IMR-90 (cell line): ENCODE measurements at regions not wholly inside any gene's neighbourhood (a gene's known extent, or its start where the extent isn't known, plus 50 kb on each side); places are given as distances from the start of the nearest gene placed in this dataset.

Source experiments
- ATAC-seq: fragments of 200-7000 bp; cut with Tn5 transposase; 2 replicates; pipeline ENCODE4 v1.9.1; 2020; ENCODE audit warnings: low read depth, mild to moderate bottlenecking, moderate library complexity
- BruUV-seq: library from RNA; stranded (reverse); fragments of 400-500 nt; replicated peaks from 2 replicates; lab custom pipeline; 2021; lab: Mats Ljungman, UMichigan
- CTCF ChIA-PET: fragments of 300-600 bp; formaldehyde crosslinking; extraction: SDS; loops from one replicate; lab custom pipeline; 2021; ENCODE audit warnings: antibody characterized with exemption; lab: Yijun Ruan, JAX
- POLR2A ChIA-PET: fragments of 300-600 bp; sonication (Branson Sonifier 250); formaldehyde crosslinking; loops from one replicate; lab custom pipeline; 2022; ENCODE audit warnings: antibody characterized with exemption; ENCODE audit not compliant: unreplicated experiment; lab: Charles Lee
- DNase-seq: peaks from one replicate; pipeline ENCODE4 v3.0.0; 2013
- H2AFZ ChIP-seq: replicated peaks from 2 replicates; pipeline ENCODE3; 2013; ENCODE audit warnings: low read length, mild to moderate bottlenecking; ENCODE audit not compliant: poor library complexity
- H2AK5ac ChIP-seq: 2 replicates; pipeline ENCODE4 v1.6.1; 2013; ENCODE audit warnings: low read depth, low read length, inconsistent platforms
- H2AK9ac ChIP-seq: replicated peaks from 2 replicates; pipeline ENCODE3; 2013; ENCODE audit warnings: mild to moderate bottlenecking, low read depth, low read length, moderate library complexity; ENCODE audit not compliant: poor library complexity
- H2BK120ac ChIP-seq: 2 replicates; pipeline ENCODE4 v1.6.1; 2013; ENCODE audit warnings: low read depth, low read length, inconsistent platforms
- H2BK15ac ChIP-seq: 3 replicates; pipeline ENCODE4 v1.6.1; 2013; ENCODE audit warnings: low read depth, low read length, inconsistent platforms
- H2BK20ac ChIP-seq: 2 replicates; pipeline ENCODE4 v1.6.1; 2013; ENCODE audit warnings: low read depth, mild to moderate bottlenecking, inconsistent platforms, low read length, moderate library complexity
- H2BK5ac ChIP-seq: 2 replicates; pipeline ENCODE4 v1.6.1; 2013; ENCODE audit warnings: mild to moderate bottlenecking, low read depth, low read length, inconsistent platforms; ENCODE audit not compliant: poor library complexity, severe bottlenecking
- H3K14ac ChIP-seq: replicated peaks from 2 replicates; pipeline ENCODE4 v1.6.1; 2013; ENCODE audit warnings: low read depth, low read length, inconsistent platforms
- H3K18ac ChIP-seq: 2 replicates; pipeline ENCODE4 v1.6.1; 2013; ENCODE audit warnings: low read depth, low read length, control low read depth
- H3K23ac ChIP-seq: 2 replicates; pipeline ENCODE4 v1.6.1; 2013; ENCODE audit warnings: low read depth, low read length, inconsistent platforms
- H3K27ac ChIP-seq: 2 replicates; pipeline ENCODE4 v1.5.1; 2013; ENCODE audit warnings: mild to moderate bottlenecking, control low read depth, low read length; ENCODE audit not compliant: insufficient read depth
- H3K27me3 ChIP-seq: 2 replicates; pipeline ENCODE4 v1.6.1; 2013; ENCODE audit warnings: low read length; ENCODE audit not compliant: control insufficient read depth, insufficient read depth
- H3K36me3 ChIP-seq: 2 replicates; pipeline ENCODE4 v1.6.1; 2013; ENCODE audit warnings: low read length, mixed read lengths; ENCODE audit not compliant: control insufficient read depth, insufficient read depth
- H3K4ac ChIP-seq: 2 replicates; pipeline ENCODE4 v1.6.1; 2013; ENCODE audit warnings: low read depth, low read length, inconsistent platforms
- H3K4me1 ChIP-seq: 2 replicates; pipeline ENCODE4 v1.6.1; 2013; ENCODE audit warnings: low read length, mixed read lengths; ENCODE audit not compliant: control insufficient read depth, insufficient read depth
- H3K4me2 ChIP-seq: 2 replicates; pipeline ENCODE4 v1.6.1; 2013; ENCODE audit warnings: low read depth, mild to moderate bottlenecking, control low read depth, low read length, moderate library complexity
- H3K4me3 ChIP-seq: 2 replicates; pipeline ENCODE4 v1.5.1; 2013; ENCODE audit warnings: low read depth, mild to moderate bottlenecking, control low read depth, low read length, moderate library complexity; ENCODE audit not compliant: insufficient read depth
- H3K56ac ChIP-seq: 2 replicates; pipeline ENCODE4 v1.6.1; 2013; ENCODE audit warnings: low read length, inconsistent platforms; ENCODE audit not compliant: insufficient read depth; ENCODE audit errors: extremely low read depth
- H3K79me1 ChIP-seq, 2 experiments: 2 replicates each; pipeline ENCODE4 v1.6.1; 2013; ENCODE audit warnings: low read length in 2 of 2, inconsistent platforms in 1 of 2, low read depth in 1 of 2
- H3K9ac ChIP-seq: 2 replicates; pipeline ENCODE4 v1.6.1; 2013; ENCODE audit warnings: low read depth, low read length, control low read depth
- H3K9me1 ChIP-seq: 2 replicates; pipeline ENCODE4 v1.6.1; 2013; ENCODE audit warnings: low read length, inconsistent platforms; ENCODE audit not compliant: insufficient read depth
- H3K9me3 ChIP-seq: 2 replicates; pipeline ENCODE4 v1.6.1; 2013; ENCODE audit warnings: low read length; ENCODE audit not compliant: control insufficient read depth, insufficient read depth
- H4K20me1 ChIP-seq: 2 replicates; pipeline ENCODE4 v1.6.1; 2013; ENCODE audit warnings: low read length, inconsistent platforms; ENCODE audit not compliant: insufficient read depth
- H4K5ac ChIP-seq: 2 replicates; pipeline ENCODE4 v1.6.1; 2013; ENCODE audit warnings: mild to moderate bottlenecking, low read depth, low read length, control low read depth
- H4K8ac ChIP-seq, 2 experiments: 2 replicates each; pipeline ENCODE4 v1.6.1; 2013; ENCODE audit warnings: low read depth in 2 of 2, low read length in 2 of 2, control low read depth in 1 of 2, inconsistent platforms in 1 of 2
- H4K91ac ChIP-seq: 2 replicates; pipeline ENCODE4 v1.6.1; 2013; ENCODE audit warnings: low read depth, low read length, inconsistent platforms; ENCODE audit not compliant: insufficient read depth
- BHLHE40 ChIP-seq: fragments of 150-350 bp; IDR thresholded peaks from 2 replicates; pipeline ENCODE4 v1.6.1; 2016; ENCODE audit warnings: mild to moderate bottlenecking, low read depth, low read length
- CHD1 ChIP-seq: IDR thresholded peaks from 2 replicates; pipeline ENCODE4 v1.6.1; 2012; ENCODE audit warnings: low read depth, low read length, improper control_type of control experiment
- MAZ ChIP-seq: IDR thresholded peaks from 2 replicates; pipeline ENCODE4 v1.6.1; 2012; ENCODE audit warnings: low read depth, mild to moderate bottlenecking, low read length, improper control_type of control experiment, moderate library complexity, borderline replicate concordance
- MXI1 ChIP-seq: IDR thresholded peaks from 2 replicates; pipeline ENCODE4 v1.6.1; 2012; ENCODE audit warnings: low read depth, mild to moderate bottlenecking, low read length, moderate library complexity, borderline replicate concordance
- RAD21 ChIP-seq: IDR thresholded peaks from 2 replicates; pipeline ENCODE4 v1.6.1; 2012; ENCODE audit warnings: low read length, improper control_type of control experiment
- USF2 ChIP-seq: fragments of 150-350 bp; IDR thresholded peaks from 2 replicates; pipeline ENCODE4 v1.6.1; 2017; ENCODE audit warnings: mild to moderate bottlenecking, antibody characterized with exemption, low read length, low read depth
- WGBS, 2 experiments: methylation state at CpG; one replicate each; pipeline versions ENCODE4 v1.1.5 to v1.1.7; 2013; ENCODE audit warnings: missing lambda C conversion rate in 2 of 2; ENCODE audit not compliant: insufficient read length in 1 of 2; ENCODE audit errors: extremely low coverage in 2 of 2; 5-methylcytosine and 5-hydroxymethylcytosine counted together
- dilution Hi-C: fragments of 300-500 bp; cut with HindIII; formaldehyde crosslinking; loops from one replicate; pipeline ENCODE4 v1.14.3; 2018; ENCODE audit warnings: low sequenced_read_pairs; ENCODE audit not compliant: unreplicated experiment
- in situ Hi-C: fragments of 300-500 bp; cut with MboI; formaldehyde crosslinking; loops from 3 replicates; pipeline ENCODE4 v1.14.3; 2019; ENCODE audit warnings: low sequenced_read_pairs, inconsistent platforms, mixed read lengths
- intact Hi-C: fragments of 100-400 bp; cut with micrococcal nuclease; formaldehyde crosslinking; loops from 2 replicates; pipeline ENCODE4 v1.10.0; 2022

GRCh38 chr5:168137265-168137664 lies 154.2 kb upstream of the WWC1 start:
- no peak overlapping the region for H3K27ac ChIP-seq
- no peaks in the 10 kb centered on the region for H3K9me3 ChIP-seq
- ATAC-seq (no peak), DNase-seq (no peak)
- H2BK15ac ChIP-seq = no peak overlapping the region
- no peak overlapping the region for H2BK20ac ChIP-seq
- no peak overlapping the region for H3K4me2 ChIP-seq
- H4K20me1 ChIP-seq = no peaks in the 10 kb centered on the region
- intact Hi-C loops (no loop called here), dilution Hi-C loops (no loop called here), in situ Hi-C loops (no loop called here)
- ChIA-PET POLR2A (no interaction called here), CTCF (no interaction called here)
- H3K23ac ChIP-seq = no peak overlapping the region
- H2AFZ ChIP-seq = no peak overlapping the region
- no peak overlapping the region for H3K18ac ChIP-seq
- H2BK5ac ChIP-seq = no peak overlapping the region
- no peak overlapping the region for H3K14ac ChIP-seq
- no peak overlapping the region for H2AK9ac ChIP-seq
- H4K91ac ChIP-seq = no peak overlapping the region
- no peak overlapping the region for H2BK120ac ChIP-seq
- H3K9me1 ChIP-seq = no peaks in the 10 kb centered on the region
- H3K79me1 ChIP-seq = no peaks in the 10 kb centered on the region
- no CpG with 5 or more reads among the region's 2 CpGs for WGBS, 2 experiments
- no peaks in the 10 kb centered on the region for H3K36me3 ChIP-seq
- H3K4ac ChIP-seq = no peak overlapping the region
- BruUV-seq = no TSS peak
- no peak overlapping the region for H4K5ac ChIP-seq
- no peak overlapping the region for H2AK5ac ChIP-seq
- H3K27me3 ChIP-seq = no peaks in the 10 kb centered on the region
- H3K56ac ChIP-seq = no peak overlapping the region
- no peak overlapping the region for H3K9ac ChIP-seq
- no peak for TF ChIP-seq MXI1
- TF ChIP-seq BHLHE40 = no peak
- TF ChIP-seq USF2 = no peak
- no peak for TF ChIP-seq CHD1
- TF ChIP-seq MAZ = no peak
- TF ChIP-seq RAD21 = no peak
- no peak overlapping the region for H4K8ac ChIP-seq
- H3K4me3 ChIP-seq = no peak overlapping the region
- no peaks in the 10 kb centered on the region for H3K4me1 ChIP-seq
